ENCODE measurements at regions not wholly inside any gene's neighbourhood (a gene's known extent, or its start where the extent isn't known, plus 50 kb on each side); places are given as distances from the start of the nearest gene placed in this dataset.

DNA sequence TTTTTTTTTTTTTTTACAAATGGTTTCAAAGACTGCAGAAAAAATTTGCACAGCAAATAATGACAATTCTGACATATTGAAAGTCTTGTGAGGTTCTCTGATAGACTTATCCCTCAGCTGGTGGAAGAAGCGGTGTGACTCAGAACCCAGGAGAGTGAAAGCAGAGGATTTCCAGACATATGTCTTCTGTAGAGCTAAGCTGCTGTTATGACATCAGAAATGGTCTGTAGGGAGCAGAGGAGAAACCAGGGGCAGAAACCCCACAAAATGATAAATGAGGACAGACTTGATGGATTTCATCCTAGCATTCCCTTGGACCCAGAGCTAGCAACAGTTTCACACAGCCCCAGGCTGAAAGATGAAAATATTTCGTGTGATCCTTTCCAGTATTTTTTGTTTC lies 582.6 kb downstream of the METTL15 start:
- intact Hi-C loops (cut with DNase I), result no loop called here
- Histone ChIP-seq H3K4me3 (no peak overlapping the region), H3K36me3 (no peaks in the 10 kb centered on the region), H3K4me1 (no peaks in the 10 kb centered on the region), H3K9me3 (no peaks in the 10 kb centered on the region), H3K27ac (no peak overlapping the region), H3K27me3 (no peaks in the 10 kb centered on the region)
- DNase-seq, result no peak
- no peak for TF ChIP-seq CTCF (IDR thresholded peaks at IDR 0.05)
- ATAC-seq, result no peak

DNA sequence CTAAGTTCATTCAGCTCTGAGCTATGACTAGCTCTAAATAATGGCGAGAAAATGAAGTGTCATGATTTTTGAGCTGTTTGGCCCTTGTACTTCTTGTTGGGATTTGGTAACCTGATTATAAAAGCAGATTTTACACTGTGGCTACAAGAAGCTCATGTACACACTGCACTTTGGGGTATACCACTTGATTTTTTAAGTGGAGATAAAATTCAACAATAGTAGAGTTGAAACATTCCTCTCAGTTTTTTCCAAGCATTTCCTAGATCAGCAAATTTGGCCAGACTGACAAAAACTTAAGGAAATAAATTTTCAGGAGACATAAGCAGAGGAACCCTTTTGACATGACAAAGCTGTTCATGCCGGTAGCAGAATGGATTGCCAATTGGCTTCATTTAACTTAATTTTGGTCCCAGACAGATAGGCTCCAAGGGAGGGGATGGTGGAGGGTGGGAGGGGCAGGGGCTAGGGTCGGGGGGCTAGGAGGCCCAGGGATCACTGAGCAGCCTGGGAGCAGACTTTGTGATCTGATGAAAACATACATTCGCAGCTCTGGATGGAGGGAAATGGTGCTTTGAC lies 575.9 kb downstream of the METTL15 start:
- Histone ChIP-seq H3K9me3 (no peaks in the 10 kb centered on the region), H3K4me3 (no peak overlapping the region), H3K27me3 (no peaks in the 10 kb centered on the region), H3K36me3 (no peaks in the 10 kb centered on the region), H3K4me1 (no peaks in the 10 kb centered on the region), H3K27ac (no peak overlapping the region)
- DNase-seq, result peak in 2 of 4 donors; percentile 18 to 20
- intact Hi-C loops (cut with DNase I), result no loop called here
- TF ChIP-seq CTCF (IDR thresholded peaks at IDR 0.05), result no peak
- ATAC-seq, result no peak

GRCh38 chr11:28679795-28680468 lies 571.7 kb downstream of the METTL15 start:
- intact Hi-C loops (cut with DNase I), result no loop called here
- H3K36me3 ChIP-seq, result no peaks in the 10 kb centered on the region
- no peaks in the 10 kb centered on the region for H3K27me3 ChIP-seq
- TF ChIP-seq CTCF (IDR thresholded peaks at IDR 0.05), result no peak
- ATAC-seq (no peak), DNase-seq (no peak)
- H3K27ac ChIP-seq, result no peak overlapping the region
- H3K4me3 ChIP-seq, result no peak overlapping the region
- H3K9me3 ChIP-seq, result no peaks in the 10 kb centered on the region
- H3K4me1 ChIP-seq, result no peaks in the 10 kb centered on the region

GRCh38 chr11:28677721-28678120 lies 569.5 kb downstream of the METTL15 start:
- DNase-seq, result no peak
- H3K27ac ChIP-seq, result no peak overlapping the region
- H3K27me3 ChIP-seq, result no peaks in the 10 kb centered on the region
- H3K36me3 ChIP-seq, result no peaks in the 10 kb centered on the region
- H3K4me1 ChIP-seq, result no peaks in the 10 kb centered on the region
- no peak overlapping the region for H3K4me3 ChIP-seq
- intact Hi-C loops (cut with DNase I), result no loop called here
- no peak for TF ChIP-seq CTCF (IDR thresholded peaks at IDR 0.05)
- H3K9me3 ChIP-seq, result no peaks in the 10 kb centered on the region
- ATAC-seq, result no peak

DNA sequence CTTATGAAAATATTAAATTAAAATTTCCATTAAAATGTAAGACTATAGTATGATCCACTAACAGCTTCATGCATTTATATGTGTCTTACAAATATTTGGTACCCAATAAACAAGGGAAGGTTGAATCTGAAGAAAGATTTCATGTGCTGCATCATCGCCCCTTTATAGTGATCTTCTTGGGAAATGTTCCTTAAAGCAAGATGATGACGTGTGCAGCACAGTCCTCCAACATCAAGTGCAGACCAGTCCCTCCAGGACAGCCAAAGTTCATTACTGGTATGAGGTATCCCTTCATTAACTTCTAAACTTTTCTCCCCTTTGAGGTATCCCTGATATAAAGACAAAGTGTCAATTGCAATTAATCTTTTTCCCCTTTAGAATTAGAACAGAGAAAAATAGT lies 567.0 kb downstream of the METTL15 start:
- intact Hi-C loops (cut with DNase I), result no loop called here
- no peak overlapping the region for H3K4me3 ChIP-seq
- no peak for ATAC-seq
- H3K27ac ChIP-seq, result no peak overlapping the region
- H3K27me3 ChIP-seq, result no peaks in the 10 kb centered on the region
- H3K36me3 ChIP-seq, result no peaks in the 10 kb centered on the region
- no peaks in the 10 kb centered on the region for H3K9me3 ChIP-seq
- H3K4me1 ChIP-seq, result no peaks in the 10 kb centered on the region
- no peak for DNase-seq
- TF ChIP-seq CTCF (IDR thresholded peaks at IDR 0.05), result no peak

Measured in left lung (tissue), 4 donors.